H9 (cell line): ENCODE measurements at regions not wholly inside any gene's neighbourhood (a gene's known extent, or its start where the extent isn't known, plus 50 kb on each side); places are given as distances from the start of the nearest gene placed in this dataset.

ENCODE experiments used
- DNase-seq: peaks from one replicate; pipeline ENCODE4 v3.0.0-alpha.2; 2017
- H2AFZ ChIP-seq: one replicate; pipeline ENCODE4 v1.6.1; 2013; ENCODE audit warnings: mild to moderate bottlenecking, low read length, control low read depth, moderate library complexity
- H2AK5ac ChIP-seq: 2 replicates; pipeline ENCODE4 v1.6.1; 2013; ENCODE audit warnings: low read length, control low read depth, mixed read lengths; ENCODE audit not compliant: insufficient read length
- H2BK120ac ChIP-seq: one replicate; pipeline ENCODE4 v1.6.1; 2013; ENCODE audit warnings: low read depth, mild to moderate bottlenecking, low read length, control low read depth, inconsistent platforms; ENCODE audit not compliant: poor library complexity, severe bottlenecking
- H2BK12ac ChIP-seq: 2 replicates; pipeline ENCODE4 v1.6.1; 2013; ENCODE audit warnings: low read length, control low read depth, mixed read lengths, low read depth; ENCODE audit not compliant: insufficient read length
- H2BK15ac ChIP-seq: 2 replicates; pipeline ENCODE4 v1.6.1; 2013; ENCODE audit warnings: low read depth, low read length, control low read depth
- H2BK20ac ChIP-seq: one replicate; pipeline ENCODE4 v1.6.1; 2013; ENCODE audit warnings: low read depth, mild to moderate bottlenecking, low read length, control low read depth, inconsistent platforms; ENCODE audit not compliant: poor library complexity, severe bottlenecking
- H2BK5ac ChIP-seq: 2 replicates; pipeline ENCODE4 v1.6.1; 2013; ENCODE audit warnings: low read length, control low read depth, mixed read lengths; ENCODE audit not compliant: insufficient read length
- H3K14ac ChIP-seq: 2 replicates; pipeline ENCODE4 v1.6.1; 2013; ENCODE audit warnings: low read length, control low read depth; ENCODE audit not compliant: insufficient read depth
- H3K18ac ChIP-seq: 2 replicates; pipeline ENCODE4 v1.6.1; 2013; ENCODE audit warnings: low read depth, mild to moderate bottlenecking, mixed read lengths, low read length, control low read depth; ENCODE audit not compliant: insufficient read length
- H3K23ac ChIP-seq: 2 replicates; pipeline ENCODE4 v1.6.1; 2013; ENCODE audit warnings: low read length, control low read depth, mixed read lengths, low read depth; ENCODE audit not compliant: insufficient read length
- H3K23me2 ChIP-seq: 2 replicates; pipeline ENCODE4 v1.6.1; 2013; ENCODE audit warnings: low read depth, mild to moderate bottlenecking, mixed read lengths, low read length, control low read depth; ENCODE audit not compliant: insufficient read length, poor library complexity, severe bottlenecking
- H3K27ac ChIP-seq: 2 replicates; pipeline ENCODE4 v1.5.1; 2013; ENCODE audit warnings: low read length, control low read depth, mixed read lengths, low read depth; ENCODE audit not compliant: insufficient read length
- H3K27me3 ChIP-seq: 2 replicates; pipeline ENCODE4 v1.6.1; 2013; ENCODE audit warnings: low read length, control low read depth, inconsistent platforms; ENCODE audit not compliant: insufficient read depth
- H3K4ac ChIP-seq: 2 replicates; pipeline ENCODE4 v1.6.1; 2013; ENCODE audit warnings: low read depth, mild to moderate bottlenecking, control low read depth, inconsistent platforms, low read length, moderate library complexity
- H3K4me1 ChIP-seq: 2 replicates; pipeline ENCODE4 v1.6.1; 2013; ENCODE audit warnings: low read length, control low read depth, inconsistent platforms; ENCODE audit not compliant: insufficient read depth
- H3K4me2 ChIP-seq: 2 replicates; pipeline ENCODE4 v1.6.1; 2013; ENCODE audit warnings: low read length, control low read depth, mixed read lengths; ENCODE audit not compliant: insufficient read length, insufficient read depth
- H3K56ac ChIP-seq: 2 replicates; pipeline ENCODE4 v1.6.1; 2013; ENCODE audit warnings: low read depth, mild to moderate bottlenecking, mixed read lengths, low read length, control low read depth; ENCODE audit not compliant: insufficient read length
- H3K79me1 ChIP-seq: 2 replicates; pipeline ENCODE4 v1.6.1; 2013; ENCODE audit warnings: low read depth, mild to moderate bottlenecking, moderate library complexity, low read length, control low read depth, inconsistent platforms; ENCODE audit not compliant: insufficient read depth, poor library complexity, severe bottlenecking
- H3K79me2 ChIP-seq: 2 replicates; pipeline ENCODE4 v1.6.1; 2013; ENCODE audit warnings: low read length, control low read depth, inconsistent platforms; ENCODE audit not compliant: insufficient read depth
- H3K9ac ChIP-seq: 2 replicates; pipeline ENCODE4 v1.6.1; 2013; ENCODE audit warnings: low read length, control low read depth, mixed read lengths; ENCODE audit not compliant: insufficient read length; ENCODE audit errors: extremely low read depth
- H3K9me3 ChIP-seq: one replicate; pipeline ENCODE4 v1.6.1; 2013; ENCODE audit warnings: low read depth, low read length, inconsistent platforms; ENCODE audit not compliant: control insufficient read depth
- H3T11ph ChIP-seq: one replicate; pipeline ENCODE4 v1.6.1; 2013; ENCODE audit warnings: mild to moderate bottlenecking, low read length, control low read depth, inconsistent platforms
- H4K20me1 ChIP-seq: one replicate; pipeline ENCODE4 v1.6.1; 2013; ENCODE audit not compliant: control insufficient read depth, insufficient read length, insufficient read depth
- H4K5ac ChIP-seq: 2 replicates; pipeline ENCODE4 v1.6.1; 2013; ENCODE audit warnings: low read depth, mild to moderate bottlenecking, mixed read lengths, low read length, control low read depth; ENCODE audit not compliant: insufficient read length
- H4K8ac ChIP-seq: replicated peaks from 2 replicates; pipeline ENCODE4 v1.6.1; 2013; ENCODE audit warnings: low read length, control low read depth, mixed read lengths, low read depth; ENCODE audit not compliant: insufficient read length
- H4K91ac ChIP-seq: 2 replicates; pipeline ENCODE4 v1.6.1; 2013; ENCODE audit warnings: low read depth, mild to moderate bottlenecking, moderate library complexity, mixed read lengths, low read length, control low read depth; ENCODE audit not compliant: insufficient read length
- H3K27ac Mint-ChIP-seq, 3 experiments: 2 replicates in 2 of 3; 3 replicates in 1 of 3; pipeline ENCODE4 v1.8.0; 2020 to 2021; ENCODE audit warnings: mixed read lengths in 3 of 3, mild to moderate bottlenecking in 1 of 3, moderate library complexity in 1 of 3
- H3K27me3 Mint-ChIP-seq: 2 replicates; pipeline ENCODE4 v1.8.0; 2021; ENCODE audit warnings: low read depth, mild to moderate bottlenecking, moderate library complexity, mixed read lengths
- H3K36me3 Mint-ChIP-seq, 3 experiments: 2 replicates in 2 of 3; 3 replicates in 1 of 3; pipeline ENCODE4 v1.8.0; 2020 to 2021; ENCODE audit warnings: low read depth in 3 of 3, mixed read lengths in 3 of 3; ENCODE audit not compliant: insufficient read depth in 1 of 3
- H3K4me1 Mint-ChIP-seq, 2 experiments: 2 replicates each; pipeline ENCODE4 v1.8.0; 2020; ENCODE audit warnings: mixed read lengths in 2 of 2
- H3K4me3 Mint-ChIP-seq, 2 experiments: 2 replicates in 1 of 2; 3 replicates in 1 of 2; pipeline ENCODE4 v1.8.0; 2020 to 2021; ENCODE audit warnings: mild to moderate bottlenecking in 2 of 2, mixed read lengths in 2 of 2, moderate library complexity in 1 of 2
- H3K9me3 Mint-ChIP-seq, 2 experiments: 2 replicates in 1 of 2; 3 replicates in 1 of 2; pipeline ENCODE4 v1.8.0; 2020; ENCODE audit warnings: mild to moderate bottlenecking in 2 of 2, mixed read lengths in 2 of 2, moderate library complexity in 1 of 2
- WGBS: extraction: QIAGEN DNeasy Blood & Tissue Kit; methylation state at CpG from one replicate; pipeline ENCODE4 v1.1.7; 2013; ENCODE audit warnings: missing lambda C conversion rate, low lambda C conversion rate, mixed read lengths; ENCODE audit not compliant: insufficient read length; ENCODE audit errors: extremely low coverage; 5-methylcytosine and 5-hydroxymethylcytosine counted together
- TF ChIP-seq, protein P1 (sequence below): fragments of 200-600 bp; sonication (generic); conservative IDR thresholded peaks from 3 replicates; pipeline ENCODE4 v1.8.0; 2021; ENCODE audit warnings: antibody characterized with exemption, mild to moderate bottlenecking

DNA sequence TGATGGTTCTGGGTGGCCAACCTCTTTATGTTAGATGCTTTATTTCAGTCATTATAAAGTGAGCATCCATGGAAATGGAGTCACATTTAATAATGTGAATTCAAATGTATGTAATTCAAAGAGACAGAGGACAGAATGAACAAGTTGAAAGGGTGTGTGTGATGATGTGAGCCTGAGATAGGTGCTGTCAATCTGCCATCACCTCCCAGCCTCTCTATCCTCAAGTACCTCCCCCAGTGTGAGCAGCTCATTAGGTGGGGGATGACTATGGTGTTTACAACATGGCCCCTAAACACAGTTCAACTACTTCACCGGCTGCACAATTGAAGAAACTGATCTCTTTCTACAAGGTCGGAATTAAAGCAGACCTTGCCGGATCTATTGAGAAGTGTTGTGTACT, 74.7 kb upstream of the IGFBP5 start:
- no peak overlapping the region for H3K27ac ChIP-seq
- H2BK5ac ChIP-seq = no peak overlapping the region
- H3K56ac ChIP-seq = no peak overlapping the region
- H3K27me3 ChIP-seq = no peaks in the 10 kb centered on the region
- no peaks in the 10 kb centered on the region for H3K9me3 ChIP-seq
- no peak overlapping the region for H2BK120ac ChIP-seq
- H3K23me2 ChIP-seq = no peaks in the 10 kb centered on the region
- H2AFZ ChIP-seq = no peak overlapping the region
- no CpG with 5 or more reads among the region's 3 CpGs for WGBS
- peak overlapping the region in 1 of 3 experiments; percentile 61; a peak in 2 of 7 replicates for H3K27ac Mint-ChIP-seq
- no peak overlapping the region for H3K4me2 ChIP-seq
- no peak overlapping the region for H3K4ac ChIP-seq
- no peaks in the 10 kb centered on the region for H3K79me2 ChIP-seq
- H2BK20ac ChIP-seq = no peak overlapping the region
- H3K27me3 Mint-ChIP-seq = peaks cover 11% of the 10 kb centered on the region
- H2BK12ac ChIP-seq = no peak overlapping the region
- no peak overlapping the region for H3K4me3 Mint-ChIP-seq
- peaks cover 6% of the 10 kb centered on the region; the same call in 1 of the 2 replicates for H3K4me1 ChIP-seq
- H3K4me1 Mint-ChIP-seq = peaks cover 42 to 48% of the 10 kb centered on the region in 2 experiments
- no peak overlapping the region for H3K23ac ChIP-seq
- H3K18ac ChIP-seq = no peak overlapping the region
- TF ChIP-seq, protein P1, sequence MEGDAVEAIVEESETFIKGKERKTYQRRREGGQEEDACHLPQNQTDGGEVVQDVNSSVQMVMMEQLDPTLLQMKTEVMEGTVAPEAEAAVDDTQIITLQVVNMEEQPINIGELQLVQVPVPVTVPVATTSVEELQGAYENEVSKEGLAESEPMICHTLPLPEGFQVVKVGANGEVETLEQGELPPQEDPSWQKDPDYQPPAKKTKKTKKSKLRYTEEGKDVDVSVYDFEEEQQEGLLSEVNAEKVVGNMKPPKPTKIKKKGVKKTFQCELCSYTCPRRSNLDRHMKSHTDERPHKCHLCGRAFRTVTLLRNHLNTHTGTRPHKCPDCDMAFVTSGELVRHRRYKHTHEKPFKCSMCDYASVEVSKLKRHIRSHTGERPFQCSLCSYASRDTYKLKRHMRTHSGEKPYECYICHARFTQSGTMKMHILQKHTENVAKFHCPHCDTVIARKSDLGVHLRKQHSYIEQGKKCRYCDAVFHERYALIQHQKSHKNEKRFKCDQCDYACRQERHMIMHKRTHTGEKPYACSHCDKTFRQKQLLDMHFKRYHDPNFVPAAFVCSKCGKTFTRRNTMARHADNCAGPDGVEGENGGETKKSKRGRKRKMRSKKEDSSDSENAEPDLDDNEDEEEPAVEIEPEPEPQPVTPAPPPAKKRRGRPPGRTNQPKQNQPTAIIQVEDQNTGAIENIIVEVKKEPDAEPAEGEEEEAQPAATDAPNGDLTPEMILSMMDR = no peak
- no peak overlapping the region for H3K9ac ChIP-seq
- H2AK5ac ChIP-seq = no peak overlapping the region
- no peak overlapping the region for H3K14ac ChIP-seq
- H4K5ac ChIP-seq = no peak overlapping the region
- peaks cover 0 to 9% (median 3%) of the 10 kb centered on the region in 3 experiments; a peak in 4 of 7 replicates for H3K36me3 Mint-ChIP-seq
- H3K79me1 ChIP-seq = no peaks in the 10 kb centered on the region
- no peak overlapping the region for H4K8ac ChIP-seq
- no peak overlapping the region for H3T11ph ChIP-seq
- DNase-seq = no peak
- no peaks in the 10 kb centered on the region for H4K20me1 ChIP-seq
- H4K91ac ChIP-seq = no peak overlapping the region
- no peak overlapping the region for H2BK15ac ChIP-seq
- peaks cover 9 to 12% of the 10 kb centered on the region in 2 experiments for H3K9me3 Mint-ChIP-seq
